ENCODE measurements at regions not wholly inside any gene's neighbourhood (a gene's known extent, or its start where the extent isn't known, plus 50 kb on each side); places are given as distances from the start of the nearest gene placed in this dataset.

GRCh38 chr6:22954749-22955385 is 385.5 kb downstream of the HDGFL1 start:
- TF ChIP-seq, protein P1, sequence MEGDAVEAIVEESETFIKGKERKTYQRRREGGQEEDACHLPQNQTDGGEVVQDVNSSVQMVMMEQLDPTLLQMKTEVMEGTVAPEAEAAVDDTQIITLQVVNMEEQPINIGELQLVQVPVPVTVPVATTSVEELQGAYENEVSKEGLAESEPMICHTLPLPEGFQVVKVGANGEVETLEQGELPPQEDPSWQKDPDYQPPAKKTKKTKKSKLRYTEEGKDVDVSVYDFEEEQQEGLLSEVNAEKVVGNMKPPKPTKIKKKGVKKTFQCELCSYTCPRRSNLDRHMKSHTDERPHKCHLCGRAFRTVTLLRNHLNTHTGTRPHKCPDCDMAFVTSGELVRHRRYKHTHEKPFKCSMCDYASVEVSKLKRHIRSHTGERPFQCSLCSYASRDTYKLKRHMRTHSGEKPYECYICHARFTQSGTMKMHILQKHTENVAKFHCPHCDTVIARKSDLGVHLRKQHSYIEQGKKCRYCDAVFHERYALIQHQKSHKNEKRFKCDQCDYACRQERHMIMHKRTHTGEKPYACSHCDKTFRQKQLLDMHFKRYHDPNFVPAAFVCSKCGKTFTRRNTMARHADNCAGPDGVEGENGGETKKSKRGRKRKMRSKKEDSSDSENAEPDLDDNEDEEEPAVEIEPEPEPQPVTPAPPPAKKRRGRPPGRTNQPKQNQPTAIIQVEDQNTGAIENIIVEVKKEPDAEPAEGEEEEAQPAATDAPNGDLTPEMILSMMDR (IDR thresholded peaks at IDR 0.05; ENCODE audit: low read depth, low read length, missing input control) = no peak
- TF ChIP-seq REST (IDR thresholded peaks at IDR 0.05) (no peak), RAD21 (IDR thresholded peaks at IDR 0.05) (no peak), GABPA (IDR thresholded peaks at IDR 0.05 in 1 of 2, conservative IDR thresholded peaks at IDR 0.05 in 1 of 2) (no peak), RXRA (IDR thresholded peaks at IDR 0.05) (no peak), JUND (IDR thresholded peaks at IDR 0.05) (no peak), MAX (IDR thresholded peaks at IDR 0.05) (no peak), YY1 (IDR thresholded peaks at IDR 0.05) (no peak)
